ENCODE measurements at regions not wholly inside any gene's neighbourhood (a gene's known extent, or its start where the extent isn't known, plus 50 kb on each side); places are given as distances from the start of the nearest gene placed in this dataset.

DNA sequence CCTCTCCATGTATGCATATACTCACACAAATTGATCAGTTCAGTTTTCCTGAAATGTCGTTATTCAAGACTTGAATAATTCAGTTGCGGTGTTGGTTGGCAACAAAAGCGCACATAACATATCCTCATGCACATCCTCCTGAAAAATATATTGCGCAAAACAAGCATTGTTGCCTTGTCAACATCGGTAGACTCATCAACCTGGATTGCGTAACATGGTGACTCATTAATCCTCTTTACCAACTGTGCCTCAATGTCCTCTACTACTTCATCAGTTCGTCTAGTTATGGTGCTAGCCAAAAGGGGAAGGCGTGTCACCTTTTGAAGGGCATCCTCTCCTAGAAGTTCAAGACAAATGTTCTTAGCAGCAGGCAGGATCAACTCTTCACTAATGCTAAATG lies 357.7 kb downstream of the LMO7 start:
- H3K9me3 ChIP-seq (ENCODE audit: control insufficient read depth in 4 of 4, insufficient read depth in 3 of 4, low read length in 3 of 4): peaks cover 0 to 9% (median under 1%) of the 10 kb centered on the region in 4 donors

GRCh38 chr13:75993241-75993640 lies 357.1 kb downstream of the LMO7 start:
- Histone ChIP-seq H3K9me3 (ENCODE audit: control insufficient read depth in 4 of 4, insufficient read depth in 3 of 4, low read length in 3 of 4) (peaks cover 0 to 9% (median under 1%) of the 10 kb centered on the region in 4 donors), H3K4me3 (no peak overlapping the region), H3K4me1 (ENCODE audit: control insufficient read depth in 5 of 5, insufficient read depth in 5 of 5, low read length in 5 of 5) (no peaks in the 10 kb centered on the region), H3K27ac (ENCODE audit: low read depth in 1 of 2, low read length in 1 of 2) (no peak overlapping the region), H3K36me3 (ENCODE audit: control insufficient read depth in 4 of 4, insufficient read depth in 4 of 4, low read length in 4 of 4) (no peaks in the 10 kb centered on the region), H3K9ac (ENCODE audit: insufficient read depth in 1 of 2, low read length in 2 of 2) (no peak overlapping the region), H3K27me3 (ENCODE audit: control insufficient read depth in 3 of 3, insufficient read depth in 3 of 3, low read length in 2 of 3) (no peaks in the 10 kb centered on the region)
- 74 to 95% methylated on average over 3 of the region's 3 CpGs for WGBS, 2 donors
- no peak for ATAC-seq (ENCODE audit: insufficient read depth, low FRiP score)
- DNase-seq: no peak
- TF ChIP-seq, protein P1, sequence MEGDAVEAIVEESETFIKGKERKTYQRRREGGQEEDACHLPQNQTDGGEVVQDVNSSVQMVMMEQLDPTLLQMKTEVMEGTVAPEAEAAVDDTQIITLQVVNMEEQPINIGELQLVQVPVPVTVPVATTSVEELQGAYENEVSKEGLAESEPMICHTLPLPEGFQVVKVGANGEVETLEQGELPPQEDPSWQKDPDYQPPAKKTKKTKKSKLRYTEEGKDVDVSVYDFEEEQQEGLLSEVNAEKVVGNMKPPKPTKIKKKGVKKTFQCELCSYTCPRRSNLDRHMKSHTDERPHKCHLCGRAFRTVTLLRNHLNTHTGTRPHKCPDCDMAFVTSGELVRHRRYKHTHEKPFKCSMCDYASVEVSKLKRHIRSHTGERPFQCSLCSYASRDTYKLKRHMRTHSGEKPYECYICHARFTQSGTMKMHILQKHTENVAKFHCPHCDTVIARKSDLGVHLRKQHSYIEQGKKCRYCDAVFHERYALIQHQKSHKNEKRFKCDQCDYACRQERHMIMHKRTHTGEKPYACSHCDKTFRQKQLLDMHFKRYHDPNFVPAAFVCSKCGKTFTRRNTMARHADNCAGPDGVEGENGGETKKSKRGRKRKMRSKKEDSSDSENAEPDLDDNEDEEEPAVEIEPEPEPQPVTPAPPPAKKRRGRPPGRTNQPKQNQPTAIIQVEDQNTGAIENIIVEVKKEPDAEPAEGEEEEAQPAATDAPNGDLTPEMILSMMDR (IDR thresholded peaks at IDR 0.05; ENCODE audit: control extremely low read depth, extremely low read depth): no peak

More for the DNA sequence above, 357.7 kb downstream of the LMO7 start:
- no peaks in the 10 kb centered on the region for H3K4me1 ChIP-seq (ENCODE audit: control insufficient read depth in 5 of 5, insufficient read depth in 5 of 5, low read length in 5 of 5)
- ATAC-seq (ENCODE audit: insufficient read depth, low FRiP score) (no peak), DNase-seq (no peak)
- H3K9ac ChIP-seq (ENCODE audit: insufficient read depth in 1 of 2, low read length in 2 of 2): no peak overlapping the region
- TF ChIP-seq, protein P1 (IDR thresholded peaks at IDR 0.05; ENCODE audit: control extremely low read depth, extremely low read depth): no peak
- no peak overlapping the region for H3K4me3 ChIP-seq
- 90 to 93% methylated on average over 8 of the region's 8 CpGs for WGBS, 2 donors
- no peak overlapping the region for H3K27ac ChIP-seq (ENCODE audit: low read depth in 1 of 2, low read length in 1 of 2)
- no peaks in the 10 kb centered on the region for H3K27me3 ChIP-seq (ENCODE audit: control insufficient read depth in 3 of 3, insufficient read depth in 3 of 3, low read length in 2 of 3)
- no peaks in the 10 kb centered on the region for H3K36me3 ChIP-seq (ENCODE audit: control insufficient read depth in 4 of 4, insufficient read depth in 4 of 4, low read length in 4 of 4)

- Histone ChIP-seq H3K4me3 (no peak overlapping the region), H3K9ac (ENCODE audit: insufficient read depth in 1 of 2, low read length in 2 of 2) (no peak overlapping the region), H3K9me3 (ENCODE audit: control insufficient read depth in 4 of 4, insufficient read depth in 3 of 4, low read length in 3 of 4) (peaks cover 0 to 9% (median 1%) of the 10 kb centered on the region in 4 donors), H3K4me1 (ENCODE audit: control insufficient read depth in 5 of 5, insufficient read depth in 5 of 5, low read length in 5 of 5) (no peaks in the 10 kb centered on the region), H3K27ac (ENCODE audit: low read depth in 1 of 2, low read length in 1 of 2) (no peak overlapping the region), H3K27me3 (ENCODE audit: control insufficient read depth in 3 of 3, insufficient read depth in 3 of 3, low read length in 2 of 3) (no peaks in the 10 kb centered on the region), H3K36me3 (ENCODE audit: control insufficient read depth in 4 of 4, insufficient read depth in 4 of 4, low read length in 4 of 4) (no peaks in the 10 kb centered on the region)
- no peak for ATAC-seq (ENCODE audit: insufficient read depth, low FRiP score)
- WGBS, 2 donors: 83 to 86% methylated on average over 1 of the region's 1 CpG
- TF ChIP-seq, protein P1 (IDR thresholded peaks at IDR 0.05; ENCODE audit: control extremely low read depth, extremely low read depth): no peak
- no peak for DNase-seq
Measured at GRCh38 chr13:75986818-75987217, 350.7 kb downstream of the LMO7 start.

DNA sequence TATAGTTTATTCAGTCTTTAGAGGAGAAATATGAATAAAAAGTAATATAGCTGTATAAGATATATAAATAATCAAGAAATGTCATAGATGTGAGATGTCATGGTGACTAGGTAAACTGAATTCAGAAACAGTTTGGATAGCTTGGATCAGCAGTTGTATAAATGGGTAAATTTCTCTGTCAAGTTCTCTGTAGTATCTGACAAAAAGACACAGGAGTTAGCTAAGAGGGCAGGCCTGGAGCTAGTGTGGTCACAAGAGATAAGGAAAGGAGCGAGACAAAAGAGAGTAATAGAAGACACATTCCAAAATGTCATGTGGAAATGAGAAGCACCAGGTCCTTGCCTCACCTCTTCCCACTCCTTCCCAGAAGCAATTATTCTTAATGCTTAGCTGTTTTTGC lies 349.0 kb downstream of the LMO7 start:
- Histone ChIP-seq H3K27me3 (ENCODE audit: control insufficient read depth in 3 of 3, insufficient read depth in 3 of 3, low read length in 2 of 3) (no peaks in the 10 kb centered on the region), H3K4me1 (ENCODE audit: control insufficient read depth in 5 of 5, insufficient read depth in 5 of 5, low read length in 5 of 5) (no peaks in the 10 kb centered on the region), H3K27ac (ENCODE audit: low read depth in 1 of 2, low read length in 1 of 2) (no peak overlapping the region), H3K4me3 (no peak overlapping the region), H3K9ac (ENCODE audit: insufficient read depth in 1 of 2, low read length in 2 of 2) (no peak overlapping the region), H3K9me3 (ENCODE audit: control insufficient read depth in 4 of 4, insufficient read depth in 3 of 4, low read length in 3 of 4) (peaks cover 0 to 6% (median 1%) of the 10 kb centered on the region in 4 donors), H3K36me3 (ENCODE audit: control insufficient read depth in 4 of 4, insufficient read depth in 4 of 4, low read length in 4 of 4) (no peaks in the 10 kb centered on the region)
- ATAC-seq (ENCODE audit: insufficient read depth, low FRiP score) (no peak), DNase-seq (no peak)
- 90 to 94% methylated on average over 1 of the region's 1 CpG for WGBS, 2 donors
- TF ChIP-seq, protein P1 (IDR thresholded peaks at IDR 0.05; ENCODE audit: control extremely low read depth, extremely low read depth): no peak

Measured in lung (tissue), 11 donors.